HepG2 (cell line): ENCODE measurements at regions not wholly inside any gene's neighbourhood (a gene's known extent, or its start where the extent isn't known, plus 50 kb on each side); places are given as distances from the start of the nearest gene placed in this dataset.

Source experiments
- ATAC-seq: fragments of 200-7000 bp; cut with Tn5 transposase; 3 replicates; pipeline ENCODE4 v1.9.1; 2020; ENCODE audit warnings: mild to moderate bottlenecking, moderate library complexity
- BruUV-seq: library from RNA; stranded (reverse); fragments of 400-500 nt; replicated peaks from 2 replicates; lab custom pipeline; 2021; lab: Mats Ljungman, UMichigan
- CTCF ChIA-PET: fragments of 300-600 bp; formaldehyde crosslinking; extraction: SDS; loops from one replicate; lab custom pipeline; 2021; ENCODE audit warnings: low total read pairs, inconsistent platforms, low intra/inter-chr PET ratio; lab: Yijun Ruan, JAX
- POLR2A ChIA-PET: fragments of 350-600 bp; sonication (Branson Sonifier 250); formaldehyde crosslinking; loops from one replicate; lab custom pipeline; 2020; ENCODE audit warnings: antibody characterized with exemption, inconsistent platforms; lab: Yijun Ruan, JAX
- DNase-seq: peaks from one replicate; pipeline ENCODE4 v3.0.0-alpha.2; 2015; ENCODE audit warnings: low spot score
- FAIRE-seq: peaks from 3 replicates; lab custom pipeline; 2011; peaks lifted over from hg19 to GRCh38; lab: Jason Lieb, UNC
- H2AFZ ChIP-seq: one replicate; pipeline ENCODE4 v1.6.1; 2011; ENCODE audit warnings: low read length, inconsistent platforms
- H3K27ac ChIP-seq: fragments of 300-600 bp; 3 replicates; pipeline ENCODE4 v1.8.0; 2011; ENCODE audit warnings: mixed run types, mild to moderate bottlenecking, mixed read lengths, low read length, inconsistent platforms; ENCODE audit not compliant: insufficient read depth; ENCODE audit errors: extremely low read length
- H3K27me3 ChIP-seq, 2 experiments: fragments of 200-600 bp in 1 of 2; 2 replicates in 1 of 2; 3 replicates in 1 of 2; pipeline versions ENCODE4 v1.6.0 to v1.8.0; 2011; ENCODE audit warnings: low read length in 2 of 2, mild to moderate bottlenecking in 2 of 2, moderate library complexity in 2 of 2, inconsistent platforms in 1 of 2; ENCODE audit not compliant: insufficient read depth in 2 of 2, control insufficient read depth in 1 of 2
- H3K36me3 ChIP-seq, 2 experiments: fragments of 200-600 bp in 1 of 2; replicated peaks in 1 of 2; 2 replicates in 1 of 2; 3 replicates in 1 of 2; pipeline versions ENCODE4 v1.5.1 to v1.8.0; 2011; ENCODE audit warnings: low read length in 2 of 2, inconsistent platforms in 1 of 2; ENCODE audit not compliant: insufficient read depth in 2 of 2, control insufficient read depth in 1 of 2
- H3K4me1 ChIP-seq: 2 replicates; pipeline ENCODE4 v1.5.1; 2012; ENCODE audit warnings: low read length, inconsistent platforms; ENCODE audit not compliant: insufficient read depth
- H3K4me2 ChIP-seq: 2 replicates; pipeline ENCODE4 v1.6.0; 2011; ENCODE audit warnings: low read depth, low read length, inconsistent platforms
- H3K4me3 ChIP-seq, 3 experiments: fragments of 200-600 bp in 1 of 3; sonication (generic), shearing (Covaris generic) in 1 of 3; replicated peaks in 1 of 3; 2 replicates each; pipeline ENCODE4 v1.5.1; 2011 to 2016; ENCODE audit warnings: low read length in 3 of 3, inconsistent platforms in 2 of 3, low read depth in 2 of 3, mild to moderate bottlenecking in 2 of 3, control low read depth in 1 of 3, mixed read lengths in 1 of 3; ENCODE audit not compliant: insufficient read depth in 1 of 3
- H3K79me2 ChIP-seq: one replicate; pipeline ENCODE4 v1.6.1; 2011; ENCODE audit warnings: low read length, inconsistent platforms; ENCODE audit not compliant: insufficient read depth
- H3K9ac ChIP-seq: 2 replicates; pipeline ENCODE4 v1.6.0; 2011; ENCODE audit warnings: mild to moderate bottlenecking, low read depth, low read length, inconsistent platforms; ENCODE audit not compliant: insufficient read depth
- H3K9me3 ChIP-seq: 2 replicates; pipeline ENCODE4 v1.5.1; 2012; ENCODE audit warnings: mild to moderate bottlenecking, low read length
- H4K20me1 ChIP-seq: 2 replicates; pipeline ENCODE4 v1.6.0; 2011; ENCODE audit warnings: inconsistent platforms, mild to moderate bottlenecking, low read length, moderate library complexity; ENCODE audit not compliant: insufficient read depth
- CREB1 ChIP-seq, 2 experiments: fragments of 450-650 bp in 1 of 2; IDR thresholded peaks; 2 replicates each; pipeline ENCODE4 v1.6.1; 2016 to 2017; ENCODE audit warnings: control low read depth in 1 of 2, mild to moderate bottlenecking in 1 of 2, missing compliant biosample characterization in 1 of 2, missing genetic modification characterization in 1 of 2
- EP300 ChIP-seq, 3 experiments: sonication (generic) in 1 of 3; formaldehyde crosslinking in 1 of 3; IDR thresholded peaks; 2 replicates each; pipeline versions ENCODE4 v1.5.1 to v1.6.1; 2011 to 2020; ENCODE audit warnings: low read depth in 2 of 3, low read length in 2 of 3, borderline replicate concordance in 1 of 3, improper control_type of control experiment in 1 of 3, mild to moderate bottlenecking in 1 of 3, missing genetic modification reagents in 1 of 3, moderate library complexity in 1 of 3
- HNF4A ChIP-seq: sonication (generic); formaldehyde crosslinking; IDR thresholded peaks from 2 replicates; pipeline ENCODE4 v1.4.0; 2020; ENCODE audit warnings: missing genetic modification reagents
- IKZF5 ChIP-seq: IDR thresholded peaks from 2 replicates; pipeline ENCODE4 v1.6.1; 2018; ENCODE audit warnings: missing genetic modification reagents, mild to moderate bottlenecking, missing compliant biosample characterization
- SRY ChIP-seq: sonication (generic); formaldehyde crosslinking; IDR thresholded peaks from 2 replicates; pipeline ENCODE4 v1.8.0; 2022; ENCODE audit warnings: mild to moderate bottlenecking, missing genetic modification reagents
- TARDBP ChIP-seq: sonication (generic); formaldehyde crosslinking; IDR thresholded peaks from 2 replicates; pipeline ENCODE4 v1.8.0; 2022; ENCODE audit warnings: mild to moderate bottlenecking, missing genetic modification reagents
- TOPORS ChIP-seq: sonication (generic); formaldehyde crosslinking; IDR thresholded peaks from 2 replicates; pipeline ENCODE4 v1.8.0; 2023; ENCODE audit warnings: mild to moderate bottlenecking, missing genetic modification reagents
- ZBTB49 ChIP-seq: sonication (generic); formaldehyde crosslinking; IDR thresholded peaks from 2 replicates; pipeline ENCODE4 v1.4.0; 2020; ENCODE audit warnings: missing genetic modification reagents, borderline replicate concordance
- ZNF501 ChIP-seq: sonication (generic); formaldehyde crosslinking; IDR thresholded peaks from 2 replicates; pipeline ENCODE4 v1.5.1; 2020; ENCODE audit warnings: mild to moderate bottlenecking, moderate library complexity, missing genetic modification reagents
- ZNF569 ChIP-seq: sonication (generic); formaldehyde crosslinking; IDR thresholded peaks from 2 replicates; pipeline ENCODE4 v1.5.0; 2020; ENCODE audit warnings: mild to moderate bottlenecking, missing genetic modification reagents, moderate library complexity, borderline replicate concordance
- WGBS: methylation state at CpG from one replicate; pipeline ENCODE4 v1.1.6; 2017; ENCODE audit warnings: low lambda C conversion rate; 5-methylcytosine and 5-hydroxymethylcytosine counted together
- in situ Hi-C: cut with HindIII; loops from 2 replicates; pipeline ENCODE4 v1.10.0; 2017; ENCODE audit warnings: low pct_unique_long_range_greater_than_20kb; ENCODE audit not compliant: extremely low pct_ligation_motif_present
- intact Hi-C: fragments of 100-400 bp; cut with micrococcal nuclease; formaldehyde crosslinking; loops from one replicate; pipeline ENCODE4 v1.10.0; 2022; ENCODE audit not compliant: unreplicated experiment

- ChIA-PET POLR2A (no interaction called here), CTCF (no interaction called here)
- intact Hi-C loops = no loop called here
- no peak overlapping the region for H3K4me3 ChIP-seq
- FAIRE-seq (peak; percentile 12), ATAC-seq (no peak), DNase-seq (no peak)
- in situ Hi-C loops = no loop called here
- H3K4me2 ChIP-seq = no peak overlapping the region; the same call in 1 of the 2 replicates
- no peaks in the 10 kb centered on the region for H4K20me1 ChIP-seq
- H2AFZ ChIP-seq = no peak overlapping the region
- no peaks in the 10 kb centered on the region for H3K79me2 ChIP-seq
- no peaks in the 10 kb centered on the region for H3K9me3 ChIP-seq
- H3K4me1 ChIP-seq = no peaks in the 10 kb centered on the region
- no peaks in the 10 kb centered on the region for H3K36me3 ChIP-seq
- no peak overlapping the region for H3K27ac ChIP-seq
- H3K27me3 ChIP-seq = no peaks in the 10 kb centered on the region
- TF ChIP-seq HNF4A (CRISPR knock-in tag) = peak; percentile 23; the same call in 1 of the 2 replicates
- no peak for TF ChIP-seq TOPORS (CRISPR knock-in tag)
- no peak overlapping the region for H3K9ac ChIP-seq
- WGBS = 6% methylated on average over 3 of the region's 3 CpGs
- BruUV-seq = no TSS peak
Observed at GRCh38 chr2:147636886-147637285, 207.9 kb upstream of the ACVR2A start.

GRCh38 chr2:147636238-147636882, 208.5 kb upstream of the ACVR2A start:
- FAIRE-seq (no peak), DNase-seq (no peak), ATAC-seq (no peak)
- Histone ChIP-seq H3K9me3 (no peaks in the 10 kb centered on the region), H3K27ac (no peak overlapping the region), H3K79me2 (no peaks in the 10 kb centered on the region), H4K20me1 (no peaks in the 10 kb centered on the region), H3K9ac (no peak overlapping the region), H3K4me1 (no peaks in the 10 kb centered on the region), H3K36me3 (no peaks in the 10 kb centered on the region), H3K27me3 (no peaks in the 10 kb centered on the region), H3K4me3 (no peak overlapping the region), H2AFZ (no peak overlapping the region), H3K4me2 (no peak overlapping the region)
- CTCF ChIA-PET = no interaction called here
- intact Hi-C loops = no loop called here
- in situ Hi-C loops = no loop called here
- WGBS = 14% methylated on average over 8 of the region's 8 CpGs
- POLR2A ChIA-PET = no interaction called here
- no TSS peak for BruUV-seq
- TF ChIP-seq ZBTB49 (CRISPR knock-in tag) (no peak), TARDBP (CRISPR knock-in tag) (no peak), EP300 (IDR thresholded peaks at IDR 0.05; ENCODE audit: low read depth in 2 of 2, low read length in 2 of 2) (no peak), EP300 (CRISPR knock-in tag; IDR thresholded peaks at IDR 0.05; ENCODE audit: borderline replicate concordance) (no peak), IKZF5 (CRISPR knock-in tag) (no peak), CREB1 (IDR thresholded peaks at IDR 0.05) (no peak), CREB1 (CRISPR knock-in tag; IDR thresholded peaks at IDR 0.05) (no peak), SRY (CRISPR knock-in tag) (no peak), ZNF569 (CRISPR knock-in tag) (no peak), ZNF501 (CRISPR knock-in tag) (no peak)
